ENCODE measurements at regions not wholly inside any gene's neighbourhood (a gene's known extent, or its start where the extent isn't known, plus 50 kb on each side); places are given as distances from the start of the nearest gene placed in this dataset.

DNA sequence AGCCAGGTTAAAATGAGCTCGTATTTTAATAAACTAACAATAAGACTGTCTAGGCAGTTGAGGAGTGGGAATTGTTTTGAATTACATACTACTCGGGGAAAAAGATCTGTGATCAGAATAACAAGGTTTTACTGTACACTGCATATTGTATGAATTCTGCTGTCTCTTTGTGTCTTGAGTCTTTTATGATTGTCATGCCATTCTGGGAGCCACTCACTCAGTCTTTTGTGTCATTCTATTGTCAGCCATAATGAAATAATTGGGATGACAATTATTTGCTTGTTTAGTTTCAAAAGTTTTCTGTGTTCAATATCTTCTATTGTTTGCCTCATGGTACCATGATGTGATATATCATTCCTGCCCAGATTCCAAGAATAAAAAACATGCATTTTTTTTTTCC is 339.6 kb upstream of the TBL1XR1 start:
- H3K4me3 ChIP-seq (ENCODE audit: low read length), result no peak overlapping the region
- H3K27ac ChIP-seq (ENCODE audit: low read depth, low read length), result no peak overlapping the region
- TF ChIP-seq CTCF (IDR thresholded peaks at IDR 0.05; ENCODE audit: low read depth, low read length, poor library complexity, severe bottlenecking), result no peak
- no peak for TF ChIP-seq EZH2phosphoT487 (IDR thresholded peaks at IDR 0.05; ENCODE audit: borderline replicate concordance, low read length)

DNA sequence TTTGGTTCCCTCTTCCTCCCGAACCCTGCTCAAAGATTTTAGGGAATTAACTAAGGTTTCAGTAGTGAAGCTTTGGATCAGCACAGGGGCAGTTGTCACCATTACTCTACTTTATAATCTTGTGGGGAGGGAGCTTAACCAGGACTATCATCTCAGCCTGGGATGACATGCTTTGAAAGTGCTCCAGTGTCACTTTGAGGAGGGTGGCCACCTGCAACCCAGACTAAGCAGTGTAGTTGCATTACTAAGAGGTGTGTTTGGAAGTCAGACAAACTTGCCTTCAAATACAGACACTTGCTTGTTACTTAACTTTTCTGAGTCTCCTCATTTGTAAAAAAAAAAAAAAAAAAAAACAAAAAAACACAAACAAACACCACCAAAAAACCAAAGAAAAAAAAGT is 340.3 kb upstream of the TBL1XR1 start:
- Histone ChIP-seq H3K4me1 (ENCODE audit: control insufficient read depth, low read length) (peaks cover 20% of the 10 kb centered on the region), H3K27me3 (ENCODE audit: control insufficient read depth, low read length) (no peaks in the 10 kb centered on the region), H3K9me2 (replicated peaks; ENCODE audit: control insufficient read depth, low read length) (no peaks in the 10 kb centered on the region), H3F3A (ENCODE audit: control insufficient read depth, insufficient read depth) (no peaks in the 10 kb centered on the region), H3K9me3 (ENCODE audit: control insufficient read depth, insufficient read depth, low read length) (no peaks in the 10 kb centered on the region), H4K20me1 (ENCODE audit: control insufficient read depth, insufficient read depth, low read depth, low read length) (no peaks in the 10 kb centered on the region), H3K4me3 (ENCODE audit: low read length) (no peak overlapping the region), H3K4me2 (ENCODE audit: low read length) (no peak overlapping the region), H3K27ac (ENCODE audit: low read depth, low read length) (no peak overlapping the region), H3K36me3 (ENCODE audit: control insufficient read depth, low read length) (no peaks in the 10 kb centered on the region), H3K79me2 (ENCODE audit: control insufficient read depth, low read length) (no peaks in the 10 kb centered on the region)
- TF ChIP-seq EZH2phosphoT487 (IDR thresholded peaks at IDR 0.05; ENCODE audit: borderline replicate concordance, low read length) (no peak), CTCF (IDR thresholded peaks at IDR 0.05; ENCODE audit: low read depth, low read length, poor library complexity, severe bottlenecking) (no peak)

More for the DNA sequence above, 339.6 kb upstream of the TBL1XR1 start:
- Histone ChIP-seq H3K4me2 (ENCODE audit: low read length) (no peak overlapping the region), H3K9me2 (replicated peaks; ENCODE audit: control insufficient read depth, low read length) (no peaks in the 10 kb centered on the region), H4K20me1 (ENCODE audit: control insufficient read depth, insufficient read depth, low read depth, low read length) (no peaks in the 10 kb centered on the region), H3K36me3 (ENCODE audit: control insufficient read depth, low read length) (no peaks in the 10 kb centered on the region), H3K9me3 (ENCODE audit: control insufficient read depth, insufficient read depth, low read length) (no peaks in the 10 kb centered on the region), H3K79me2 (ENCODE audit: control insufficient read depth, low read length) (no peaks in the 10 kb centered on the region), H3F3A (ENCODE audit: control insufficient read depth, insufficient read depth) (no peaks in the 10 kb centered on the region), H3K27me3 (ENCODE audit: control insufficient read depth, low read length) (no peaks in the 10 kb centered on the region), H3K4me1 (ENCODE audit: control insufficient read depth, low read length) (peaks cover 20% of the 10 kb centered on the region)

- peak overlapping the region; percentile 65 for H3K4me2 ChIP-seq (ENCODE audit: low read length)
- peak overlapping the region; percentile 27 for H3K27ac ChIP-seq (ENCODE audit: low read depth, low read length)
- H3K27me3 ChIP-seq (ENCODE audit: control insufficient read depth, low read length), result no peaks in the 10 kb centered on the region
Observed at GRCh38 chr3:177538048-177538749, 340.9 kb upstream of the TBL1XR1 start.

More at GRCh38 chr3:177538048-177538749, 340.9 kb upstream of the TBL1XR1 start:
- TF ChIP-seq EZH2phosphoT487 (IDR thresholded peaks at IDR 0.05; ENCODE audit: borderline replicate concordance, low read length) (no peak), CTCF (IDR thresholded peaks at IDR 0.05; ENCODE audit: low read depth, low read length, poor library complexity, severe bottlenecking) (no peak)
- no peaks in the 10 kb centered on the region for H4K20me1 ChIP-seq (ENCODE audit: control insufficient read depth, insufficient read depth, low read depth, low read length)
- H3F3A ChIP-seq (ENCODE audit: control insufficient read depth, insufficient read depth), result no peaks in the 10 kb centered on the region
- H3K79me2 ChIP-seq (ENCODE audit: control insufficient read depth, low read length), result no peaks in the 10 kb centered on the region
- no peaks in the 10 kb centered on the region for H3K9me3 ChIP-seq (ENCODE audit: control insufficient read depth, insufficient read depth, low read length)
- no peaks in the 10 kb centered on the region for H3K9me2 ChIP-seq (replicated peaks; ENCODE audit: control insufficient read depth, low read length)
- H3K4me3 ChIP-seq (ENCODE audit: low read length), result peak overlapping the region; percentile 44
- H3K4me1 ChIP-seq (ENCODE audit: control insufficient read depth, low read length), result peaks cover 20% of the 10 kb centered on the region
- H3K36me3 ChIP-seq (ENCODE audit: control insufficient read depth, low read length), result no peaks in the 10 kb centered on the region
